ENCODE measurements at regions not wholly inside any gene's neighbourhood (a gene's known extent, or its start where the extent isn't known, plus 50 kb on each side); places are given as distances from the start of the nearest gene placed in this dataset.

GRCh38 chr6:74755196-74755595 is 450.7 kb downstream of the COL12A1 start:
- no peak for ATAC-seq

GRCh38 chr6:74753883-74754600 is 451.8 kb downstream of the COL12A1 start:
- ATAC-seq, result no peak
- TF ChIP-seq RARB (CRISPR knock-in tag; IDR thresholded peaks at IDR 0.05) (no peak), ZNF8 (CRISPR knock-in tag; IDR thresholded peaks at IDR 0.05) (no peak), CSDC2 (CRISPR knock-in tag; IDR thresholded peaks at IDR 0.05) (no peak), ARNTL (CRISPR knock-in tag; IDR thresholded peaks at IDR 0.05; ENCODE audit: borderline replicate concordance, low read depth) (no peak), PPARA (CRISPR knock-in tag; IDR thresholded peaks at IDR 0.05; ENCODE audit: borderline replicate concordance) (no peak), POU6F1 (CRISPR knock-in tag; IDR thresholded peaks at IDR 0.05; ENCODE audit: borderline replicate concordance, low read depth) (no peak), BACH2 (CRISPR knock-in tag; IDR thresholded peaks at IDR 0.05; ENCODE audit: borderline replicate concordance) (no peak), ZC3H10 (CRISPR knock-in tag; IDR thresholded peaks at IDR 0.05) (no peak), GLIS3 (CRISPR knock-in tag; IDR thresholded peaks at IDR 0.05) (no peak), TOX (CRISPR knock-in tag; IDR thresholded peaks at IDR 0.05; ENCODE audit: borderline replicate concordance) (no peak), CSRNP3 (CRISPR knock-in tag; IDR thresholded peaks at IDR 0.05) (no peak), ZFP3 (CRISPR knock-in tag; IDR thresholded peaks at IDR 0.05) (no peak), TCF4 (CRISPR knock-in tag; IDR thresholded peaks at IDR 0.05; ENCODE audit: borderline replicate concordance) (no peak), OSR1 (CRISPR knock-in tag; IDR thresholded peaks at IDR 0.05) (no peak)

More at GRCh38 chr6:74755196-74755595, 450.7 kb downstream of the COL12A1 start:
- TF ChIP-seq RARB (CRISPR knock-in tag; IDR thresholded peaks at IDR 0.05) (no peak), ZFP30 (CRISPR knock-in tag; IDR thresholded peaks at IDR 0.05) (no peak), ZC3H10 (CRISPR knock-in tag; IDR thresholded peaks at IDR 0.05) (no peak), ZNF565 (CRISPR knock-in tag; conservative IDR thresholded peaks at IDR 0.05; ENCODE audit: low read depth) (no peak), ARNTL (CRISPR knock-in tag; IDR thresholded peaks at IDR 0.05; ENCODE audit: borderline replicate concordance, low read depth) (no peak), ZNF8 (CRISPR knock-in tag; IDR thresholded peaks at IDR 0.05) (no peak), TCF4 (CRISPR knock-in tag; IDR thresholded peaks at IDR 0.05; ENCODE audit: borderline replicate concordance) (no peak), PATZ1 (CRISPR knock-in tag; IDR thresholded peaks at IDR 0.05; ENCODE audit: borderline replicate concordance) (no peak), CREB5 (CRISPR knock-in tag; IDR thresholded peaks at IDR 0.05; ENCODE audit: low read depth) (no peak), ZNF70 (CRISPR knock-in tag; IDR thresholded peaks at IDR 0.05) (no peak), ESRRG (CRISPR knock-in tag; IDR thresholded peaks at IDR 0.05) (no peak), GLIS3 (CRISPR knock-in tag; IDR thresholded peaks at IDR 0.05) (no peak), CSRNP3 (CRISPR knock-in tag; IDR thresholded peaks at IDR 0.05) (no peak), BACH2 (CRISPR knock-in tag; IDR thresholded peaks at IDR 0.05; ENCODE audit: borderline replicate concordance) (no peak), TSHZ2 (CRISPR knock-in tag; IDR thresholded peaks at IDR 0.05) (no peak)

Data from SK-N-SH treated with all-trans-retinoic acid at 6 μM for 48 hours (cell line).